ENCODE measurements at regions not wholly inside any gene's neighbourhood (a gene's known extent, or its start where the extent isn't known, plus 50 kb on each side); places are given as distances from the start of the nearest gene placed in this dataset.

GRCh38 chr4:12421364-12421763 lies 992.7 kb upstream of the HS3ST1 start:
- Histone ChIP-seq H3K9me3 (peaks cover 0 to 5% (median 0%) of the 10 kb centered on the region in 8 donors), H3K4me3 (no peak overlapping the region), H3K27me3 (replicated peaks in 1 of 7) (no peaks in the 10 kb centered on the region), H3K36me3 (no peaks in the 10 kb centered on the region), H3K4me1 (no peaks in the 10 kb centered on the region), H3K27ac (no peak overlapping the region)
- WGBS, 5 donors: 83 to 97% (median 88%) methylated on average over 5 of the region's 5 CpGs
- intact Hi-C loops (cut with DNase I; ENCODE audit: low total_unique reads): no loop called here
- TF ChIP-seq CTCF (IDR thresholded peaks at IDR 0.05 in 8 of 11, conservative IDR thresholded peaks at IDR 0.05 in 3 of 11) (no peak), POLR2AphosphoS5 (IDR thresholded peaks at IDR 0.05) (no peak), POLR2A (IDR thresholded peaks at IDR 0.05) (no peak)
- no peak for DNase-seq

- TF ChIP-seq POLR2A (IDR thresholded peaks at IDR 0.05) (no peak), POLR2AphosphoS5 (IDR thresholded peaks at IDR 0.05) (no peak), CTCF (IDR thresholded peaks at IDR 0.05 in 8 of 11, conservative IDR thresholded peaks at IDR 0.05 in 3 of 11) (no peak)
- Histone ChIP-seq H3K9me3 (no peaks in the 10 kb centered on the region), H3K27me3 (replicated peaks in 1 of 7) (no peaks in the 10 kb centered on the region), H3K36me3 (no peaks in the 10 kb centered on the region), H3K4me3 (no peak overlapping the region), H3K4me1 (no peaks in the 10 kb centered on the region), H3K27ac (no peak overlapping the region)
- intact Hi-C loops (cut with DNase I; ENCODE audit: low total_unique reads): no loop called here
- WGBS, 5 donors: 68 to 90% (median 76%) methylated on average over 1 of the region's 1 CpG
- DNase-seq: no peak
Measured at GRCh38 chr4:12416755-12417154, 988.1 kb upstream of the HS3ST1 start.

GRCh38 chr4:12414181-12414812 lies 985.6 kb upstream of the HS3ST1 start:
- WGBS, 5 donors: 81 to 94% (median 85%) methylated on average over 4 of the region's 4 CpGs
- H3K9me3 ChIP-seq: no peaks in the 10 kb centered on the region
- DNase-seq: no peak
- no peak overlapping the region for H3K27ac ChIP-seq
- no peak overlapping the region for H3K4me3 ChIP-seq
- H3K36me3 ChIP-seq: no peaks in the 10 kb centered on the region
- H3K27me3 ChIP-seq (replicated peaks in 1 of 7): no peaks in the 10 kb centered on the region
- TF ChIP-seq CTCF (IDR thresholded peaks at IDR 0.05 in 8 of 11, conservative IDR thresholded peaks at IDR 0.05 in 3 of 11) (no peak), POLR2A (IDR thresholded peaks at IDR 0.05) (no peak), POLR2AphosphoS5 (IDR thresholded peaks at IDR 0.05) (no peak)
- no peaks in the 10 kb centered on the region for H3K4me1 ChIP-seq
- intact Hi-C loops (cut with DNase I; ENCODE audit: low total_unique reads): no loop called here

- DNase-seq: no peak
- no peaks in the 10 kb centered on the region for H3K9me3 ChIP-seq
- H3K27me3 ChIP-seq (replicated peaks in 1 of 7): no peaks in the 10 kb centered on the region
- H3K27ac ChIP-seq: no peak overlapping the region
- no peak overlapping the region for H3K4me3 ChIP-seq
- no peaks in the 10 kb centered on the region for H3K4me1 ChIP-seq
- intact Hi-C loops (cut with DNase I; ENCODE audit: low total_unique reads): no loop called here
- no peaks in the 10 kb centered on the region for H3K36me3 ChIP-seq
- TF ChIP-seq CTCF (IDR thresholded peaks at IDR 0.05 in 8 of 11, conservative IDR thresholded peaks at IDR 0.05 in 3 of 11): no peak
- no peak for TF ChIP-seq POLR2AphosphoS5 (IDR thresholded peaks at IDR 0.05)
- no peak for TF ChIP-seq POLR2A (IDR thresholded peaks at IDR 0.05)
- WGBS, 5 donors: 76 to 94% (median 79%) methylated on average over 4 of the region's 4 CpGs
Measured at GRCh38 chr4:12411072-12411471, 982.4 kb upstream of the HS3ST1 start.
